Natural killer cell treated with Interleukin-12 subunit alpha and Interleukin-12 subunit beta and Interleukin-15 and Interleukin-18, amount 100 ng/mL, for 72 hours (primary cell): ENCODE measurements at regions not wholly inside any gene's neighbourhood (a gene's known extent, or its start where the extent isn't known, plus 50 kb on each side); places are given as distances from the start of the nearest gene placed in this dataset.
"Not testable (repeated sequence)": the region's sequence is repeated elsewhere in the genome, so short reads cannot be mapped to it uniquely, and the experiment has no call there.

Experiments
- ATAC-seq, 2 donors: fragments of 150-1000 bp; cut with Tn5 transposase in 1 of 2; sonication (Bioruptor Pico), chemical (Tn5 transposase) in 1 of 2; 2 replicates each; pipeline ENCODE4 v1.10.0; 2021
- DNase-seq: peaks from one replicate; pipeline ENCODE4 v3.0.0; 2022; ENCODE audit warnings: low spot score
- H3K27ac Mint-ChIP-seq, 2 donors: 1 replicate in 1 of 2; 2 replicates in 1 of 2; pipeline ENCODE4 v1.8.0; 2022; ENCODE audit warnings: mixed read lengths in 2 of 2, mild to moderate bottlenecking in 1 of 2, moderate library complexity in 1 of 2
- H3K27me3 Mint-ChIP-seq, 2 donors: 1 replicate in 1 of 2; 2 replicates in 1 of 2; pipeline ENCODE4 v1.8.0; 2022; ENCODE audit warnings: mixed read lengths in 2 of 2
- H3K36me3 Mint-ChIP-seq: one replicate; pipeline ENCODE4 v1.8.0; 2022; ENCODE audit warnings: mixed read lengths
- H3K4me1 Mint-ChIP-seq, 2 donors: 1 replicate in 1 of 2; 2 replicates in 1 of 2; pipeline ENCODE4 v1.8.0; 2022; ENCODE audit warnings: low read depth in 2 of 2, mixed read lengths in 2 of 2, mild to moderate bottlenecking in 1 of 2
- H3K4me3 Mint-ChIP-seq: one replicate; pipeline ENCODE4 v1.8.0; 2022; ENCODE audit warnings: mixed read lengths
- H3K9me3 Mint-ChIP-seq: 2 replicates; pipeline ENCODE4 v1.8.0; 2022; ENCODE audit warnings: mixed read lengths

GRCh38 chr3:26074080-26074479 is 284.2 kb downstream of the OXSM start:
- H3K4me1 Mint-ChIP-seq: no peaks in the 10 kb centered on the region
- H3K27me3 Mint-ChIP-seq: no peaks in the 10 kb centered on the region
- ATAC-seq (no peak), DNase-seq (no peak)
- H3K4me3 Mint-ChIP-seq: no peak overlapping the region
- no peak overlapping the region for H3K27ac Mint-ChIP-seq
- no peaks in the 10 kb centered on the region for H3K36me3 Mint-ChIP-seq
- H3K9me3 Mint-ChIP-seq: no peaks in the 10 kb centered on the region

- ATAC-seq (no peak), DNase-seq (no peak)
- Mint-ChIP-seq H3K4me1 (no peaks in the 10 kb centered on the region), H3K27ac (no peak overlapping the region), H3K27me3 (no peaks in the 10 kb centered on the region), H3K36me3 (no peaks in the 10 kb centered on the region), H3K9me3 (no peaks in the 10 kb centered on the region), H3K4me3 (no peak overlapping the region)
Observed at GRCh38 chr3:26078539-26078938, 288.6 kb downstream of the OXSM start.

DNA sequence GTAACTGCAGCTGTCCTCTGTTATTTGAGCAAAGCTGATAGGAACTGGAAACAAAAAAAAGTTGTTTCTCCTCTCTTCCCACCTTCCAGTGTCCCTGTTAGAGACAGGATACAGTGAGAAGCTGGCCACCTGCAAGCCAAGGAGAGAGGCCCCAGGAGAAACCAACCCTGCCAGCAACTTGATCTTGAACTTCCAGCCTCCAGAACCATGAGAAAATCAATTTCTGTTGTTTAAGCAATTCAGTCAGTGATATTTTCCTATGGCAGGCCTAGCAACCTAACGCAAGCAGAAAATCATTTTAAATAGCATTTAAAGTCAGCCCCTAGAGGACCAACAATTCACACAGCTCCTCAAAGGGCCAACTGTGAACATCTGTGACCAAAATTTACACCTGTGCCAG is 291.3 kb downstream of the OXSM start:
- no peak for ATAC-seq
- H3K4me1 Mint-ChIP-seq: no peaks in the 10 kb centered on the region
- H3K27me3 Mint-ChIP-seq: no peaks in the 10 kb centered on the region
- DNase-seq: no peak
- H3K4me3 Mint-ChIP-seq: no peak overlapping the region
- H3K9me3 Mint-ChIP-seq: peaks cover 3% of the 10 kb centered on the region
- H3K27ac Mint-ChIP-seq: no peak overlapping the region
- H3K36me3 Mint-ChIP-seq: no peaks in the 10 kb centered on the region

GRCh38 chr3:26081806-26082205 is 291.9 kb downstream of the OXSM start:
- no peaks in the 10 kb centered on the region for H3K36me3 Mint-ChIP-seq
- no peaks in the 10 kb centered on the region for H3K27me3 Mint-ChIP-seq
- H3K9me3 Mint-ChIP-seq: peaks cover 3% of the 10 kb centered on the region
- DNase-seq (no peak), ATAC-seq (no peak)
- H3K4me3 Mint-ChIP-seq: no peak overlapping the region
- no peak overlapping the region for H3K27ac Mint-ChIP-seq
- H3K4me1 Mint-ChIP-seq: no peaks in the 10 kb centered on the region

DNA sequence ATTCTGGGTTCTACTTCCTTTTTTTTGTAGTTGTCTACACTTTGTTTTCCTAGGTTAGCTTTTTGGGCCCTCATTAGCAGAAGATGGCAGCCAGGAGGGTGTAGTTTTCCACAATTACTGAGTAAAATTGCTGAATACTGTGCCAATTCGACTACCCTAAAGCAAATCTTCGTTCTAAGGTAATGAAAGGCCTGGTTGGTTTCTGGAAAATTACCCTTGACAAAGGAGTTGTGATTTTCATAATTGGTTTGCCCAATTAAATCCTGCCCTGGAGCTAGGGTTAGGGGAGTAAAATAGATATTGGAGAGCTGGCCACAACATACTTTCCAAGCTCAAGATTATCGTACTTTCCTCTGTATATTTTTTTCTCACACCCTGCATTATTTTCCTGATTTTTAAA is 293.0 kb downstream of the OXSM start:
- Mint-ChIP-seq H3K4me3 (no peak overlapping the region), H3K36me3 (peaks cover 1% of the 10 kb centered on the region), H3K9me3 (peaks cover 4% of the 10 kb centered on the region), H3K27me3 (no peaks in the 10 kb centered on the region), H3K4me1 (no peaks in the 10 kb centered on the region), H3K27ac (no peak overlapping the region)
- DNase-seq (no peak), ATAC-seq (no peak)

DNA sequence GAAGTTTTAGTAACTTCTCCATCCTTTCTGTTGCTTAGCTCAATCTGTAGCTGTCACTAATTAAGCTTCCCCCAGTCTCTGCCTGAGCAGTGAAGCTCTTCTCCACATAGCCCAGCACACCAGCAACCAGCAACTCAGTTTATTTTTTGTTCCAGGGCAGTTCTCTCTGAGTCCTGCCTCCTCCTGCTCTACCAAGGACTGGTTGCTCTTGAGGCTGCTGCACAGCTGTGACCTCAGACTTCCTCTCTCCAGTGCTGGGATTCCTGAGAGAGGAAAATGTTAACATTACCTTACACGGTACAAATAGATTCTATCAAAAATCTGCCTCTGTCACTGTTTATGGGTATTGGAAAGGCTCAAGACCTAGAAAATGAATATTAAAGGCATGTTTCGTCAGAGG is 294.7 kb downstream of the OXSM start:
- Mint-ChIP-seq H3K9me3 (peaks cover 13% of the 10 kb centered on the region), H3K36me3 (peaks cover 5% of the 10 kb centered on the region), H3K4me1 (no peaks in the 10 kb centered on the region), H3K27me3 (no peaks in the 10 kb centered on the region), H3K27ac (no peak overlapping the region), H3K4me3 (no peak overlapping the region)
- no peak for ATAC-seq
- no peak for DNase-seq

DNA sequence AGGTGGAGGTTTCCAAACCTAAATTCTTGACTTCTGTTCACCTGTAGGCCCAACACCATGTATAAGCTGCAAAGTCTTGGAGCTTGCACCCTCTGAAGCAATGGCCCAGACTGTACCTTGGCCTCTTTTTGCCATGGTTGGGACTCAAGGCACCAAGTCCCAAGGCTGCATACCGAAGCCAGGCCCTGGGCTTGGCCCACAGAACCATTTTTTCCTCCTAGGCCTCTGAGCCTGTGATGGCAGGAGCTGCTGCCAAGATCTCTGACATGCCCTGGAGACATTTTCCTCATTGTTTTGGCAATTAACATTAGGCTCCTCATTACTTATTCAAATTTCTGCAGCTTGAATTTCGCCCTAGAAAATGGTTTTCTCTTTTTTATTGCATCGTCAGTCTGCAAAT is 297.9 kb downstream of the OXSM start:
- ATAC-seq (no peak), DNase-seq (no peak)
- no peaks in the 10 kb centered on the region for H3K4me1 Mint-ChIP-seq
- H3K27ac Mint-ChIP-seq: no peak overlapping the region
- peaks cover 5% of the 10 kb centered on the region for H3K36me3 Mint-ChIP-seq
- no peaks in the 10 kb centered on the region for H3K27me3 Mint-ChIP-seq
- H3K9me3 Mint-ChIP-seq: peaks cover 15% of the 10 kb centered on the region
- H3K4me3 Mint-ChIP-seq: no peak overlapping the region

- Mint-ChIP-seq H3K4me1 (no peaks in the 10 kb centered on the region), H3K36me3 (peaks cover 5% of the 10 kb centered on the region), H3K27ac (no peak overlapping the region), H3K9me3 (peaks cover 15% of the 10 kb centered on the region), H3K4me3 (no peak overlapping the region), H3K27me3 (no peaks in the 10 kb centered on the region)
- DNase-seq (no peak), ATAC-seq (no peak)
Observed at GRCh38 chr3:26089249-26089648, 299.4 kb downstream of the OXSM start.

GRCh38 chr3:26090589-26090988 is 300.7 kb downstream of the OXSM start:
- H3K36me3 Mint-ChIP-seq: peaks cover 5% of the 10 kb centered on the region
- H3K4me1 Mint-ChIP-seq: no peaks in the 10 kb centered on the region
- H3K4me3 Mint-ChIP-seq: no peak overlapping the region
- H3K9me3 Mint-ChIP-seq: peaks cover 12% of the 10 kb centered on the region
- no peaks in the 10 kb centered on the region for H3K27me3 Mint-ChIP-seq
- DNase-seq (no peak), ATAC-seq (no peak)
- no peak overlapping the region for H3K27ac Mint-ChIP-seq

- no peak overlapping the region for H3K4me3 Mint-ChIP-seq
- no peaks in the 10 kb centered on the region for H3K27me3 Mint-ChIP-seq
- H3K27ac Mint-ChIP-seq: no peak overlapping the region
- peaks cover 12% of the 10 kb centered on the region for H3K9me3 Mint-ChIP-seq
- H3K36me3 Mint-ChIP-seq: peaks cover 5% of the 10 kb centered on the region
- ATAC-seq (no peak), DNase-seq (no peak)
- no peaks in the 10 kb centered on the region for H3K4me1 Mint-ChIP-seq
Observed at GRCh38 chr3:26091096-26091495, 301.2 kb downstream of the OXSM start.

GRCh38 chr3:26091626-26092025 is 301.7 kb downstream of the OXSM start:
- Mint-ChIP-seq H3K36me3 (peaks cover 5% of the 10 kb centered on the region), H3K4me1 (no peaks in the 10 kb centered on the region), H3K27me3 (no peaks in the 10 kb centered on the region), H3K4me3 (no peak overlapping the region), H3K27ac (no peak overlapping the region), H3K9me3 (peaks cover 12% of the 10 kb centered on the region)
- DNase-seq: no peak
- ATAC-seq: no peak

- not testable (repeated sequence) for H3K27ac Mint-ChIP-seq, H3K27me3 Mint-ChIP-seq, H3K36me3 Mint-ChIP-seq, H3K4me3 Mint-ChIP-seq, ATAC-seq, H3K4me1 Mint-ChIP-seq, DNase-seq
- peaks cover 16% of the 10 kb centered on the region for H3K9me3 Mint-ChIP-seq
Observed at GRCh38 chr3:26097111-26097510, 307.2 kb downstream of the OXSM start.

GRCh38 chr3:26099692-26100091 is 309.8 kb downstream of the OXSM start:
- no peak overlapping the region for H3K27ac Mint-ChIP-seq
- no peaks in the 10 kb centered on the region for H3K4me1 Mint-ChIP-seq
- no peak for DNase-seq
- no peak for ATAC-seq
- no peak overlapping the region for H3K4me3 Mint-ChIP-seq
- peaks cover 16% of the 10 kb centered on the region for H3K9me3 Mint-ChIP-seq
- H3K27me3 Mint-ChIP-seq: no peaks in the 10 kb centered on the region
- peaks cover 10% of the 10 kb centered on the region for H3K36me3 Mint-ChIP-seq

DNA sequence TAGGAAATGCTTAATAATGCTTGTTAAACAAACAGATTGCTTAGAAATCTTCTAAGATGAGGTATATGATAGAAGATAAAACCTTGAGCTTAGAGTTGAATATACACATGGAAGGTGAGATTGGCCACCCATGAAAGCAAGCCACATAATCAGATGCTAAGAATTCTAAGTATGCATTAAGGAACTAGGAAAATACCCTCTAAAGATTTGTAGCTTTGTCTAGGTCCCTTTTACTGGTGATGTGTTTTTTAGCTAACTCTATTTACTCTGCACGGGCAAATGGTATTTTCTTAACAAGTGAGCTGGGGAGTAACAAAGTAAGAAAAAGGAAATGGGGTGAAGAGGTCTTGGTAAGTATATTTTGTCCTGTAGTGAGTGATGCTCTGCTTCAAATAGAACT is 310.3 kb downstream of the OXSM start:
- ATAC-seq: no peak
- peaks cover 16% of the 10 kb centered on the region for H3K9me3 Mint-ChIP-seq
- H3K4me3 Mint-ChIP-seq: no peak overlapping the region

DNA sequence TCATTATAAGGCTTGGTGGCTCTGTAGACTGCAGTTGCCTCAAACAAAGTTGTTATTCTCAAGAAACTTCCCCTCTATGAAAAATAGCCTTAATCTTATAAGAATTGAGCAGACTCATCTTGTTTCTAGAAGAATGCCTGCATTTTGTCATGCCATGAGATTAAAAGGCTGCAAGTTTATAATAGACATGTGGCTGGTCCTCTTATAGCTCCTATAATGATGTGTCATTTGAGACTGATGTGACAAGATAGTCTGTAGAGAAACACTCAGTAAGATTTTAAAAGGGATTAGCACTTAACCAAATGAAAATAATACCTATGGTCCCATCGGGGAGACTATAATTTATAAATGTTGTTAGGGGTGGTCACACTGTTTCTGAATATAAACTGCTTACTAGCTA is 312.5 kb downstream of the OXSM start:
- Mint-ChIP-seq H3K36me3 (peaks cover 3% of the 10 kb centered on the region), H3K4me1 (no peaks in the 10 kb centered on the region), H3K27me3 (no peaks in the 10 kb centered on the region), H3K9me3 (peaks cover 10% of the 10 kb centered on the region), H3K4me3 (no peak overlapping the region), H3K27ac (no peak overlapping the region)
- DNase-seq: no peak
- no peak for ATAC-seq

More for the DNA sequence above, 310.3 kb downstream of the OXSM start:
- Mint-ChIP-seq H3K27ac (no peak overlapping the region), H3K36me3 (peaks cover 10% of the 10 kb centered on the region), H3K4me1 (no peaks in the 10 kb centered on the region), H3K27me3 (no peaks in the 10 kb centered on the region)
- DNase-seq: no peak
